ENCODE measurements at regions not wholly inside any gene's neighbourhood (a gene's known extent, or its start where the extent isn't known, plus 50 kb on each side); places are given as distances from the start of the nearest gene placed in this dataset.

- TF ChIP-seq CTCF (IDR thresholded peaks at IDR 0.05; ENCODE audit: control extremely low read depth in 1 of 3, insufficient read depth in 1 of 3, low read depth in 1 of 3, low read length in 3 of 3) (peak in 2 of 3 experiments; percentile 4 to 45; a peak in 2 of 4 replicates), POLR2A (IDR thresholded peaks at IDR 0.05; ENCODE audit: control extremely low read depth in 1 of 2, low read depth in 2 of 2, low read length in 2 of 2) (no peak), JUND (IDR thresholded peaks at IDR 0.05; ENCODE audit: low read length) (no peak), KDM5A (IDR thresholded peaks at IDR 0.05; ENCODE audit: low read length) (no peak), SIX5 (IDR thresholded peaks at IDR 0.05; ENCODE audit: low read depth, low read length) (no peak), EZH2 (IDR thresholded peaks at IDR 0.05; ENCODE audit: low read depth, low read length, severe bottlenecking) (no peak), BCL11A (IDR thresholded peaks at IDR 0.05; ENCODE audit: low read depth in 2 of 2, low read length in 2 of 2) (no peak), CTBP2 (IDR thresholded peaks at IDR 0.05; ENCODE audit: borderline replicate concordance, insufficient read depth, insufficient read length, low read length) (no peak)
These were observed 453.0 kb downstream of the PCDH11X start for GRCh38 chrX:92232182-92232581.

Measured in H1 (cell line).